Neuronal stem cell (in vitro differentiated cells): ENCODE measurements at regions not wholly inside any gene's neighbourhood (a gene's known extent, or its start where the extent isn't known, plus 50 kb on each side); places are given as distances from the start of the nearest gene placed in this dataset.

Experiments used
- DNase-seq: peaks from one replicate; pipeline ENCODE4 v3.0.0-alpha.2; 2013; ENCODE audit warnings: low spot score
- H2AFZ ChIP-seq: one replicate; pipeline ENCODE4 v1.6.1; 2013; ENCODE audit warnings: mild to moderate bottlenecking, low read length, inconsistent platforms
- H2AK5ac ChIP-seq: 2 replicates; pipeline ENCODE4 v1.6.1; 2013; ENCODE audit warnings: low read depth, mild to moderate bottlenecking, inconsistent platforms, low read length, moderate library complexity, mixed read lengths
- H2BK120ac ChIP-seq: 2 replicates; pipeline ENCODE4 v1.6.1; 2013; ENCODE audit warnings: low read depth, mild to moderate bottlenecking, inconsistent platforms, low read length, moderate library complexity, mixed read lengths
- H2BK12ac ChIP-seq: one replicate; pipeline ENCODE4 v1.6.1; 2013; ENCODE audit warnings: low read length, inconsistent platforms
- H2BK15ac ChIP-seq: 2 replicates; pipeline ENCODE4 v1.6.1; 2013; ENCODE audit warnings: mild to moderate bottlenecking, low read length, inconsistent platforms, mixed read lengths
- H2BK5ac ChIP-seq: one replicate; pipeline ENCODE4 v1.6.1; 2013; ENCODE audit warnings: inconsistent platforms, mild to moderate bottlenecking, low read length, moderate library complexity
- H3K14ac ChIP-seq: one replicate; pipeline ENCODE4 v1.6.1; 2013; ENCODE audit warnings: low read length, inconsistent platforms
- H3K18ac ChIP-seq: 2 replicates; pipeline ENCODE4 v1.6.1; 2013; ENCODE audit warnings: low read length, inconsistent platforms
- H3K23ac ChIP-seq: 2 replicates; pipeline ENCODE4 v1.6.1; 2013; ENCODE audit warnings: low read depth, mild to moderate bottlenecking, mixed read lengths, low read length, inconsistent platforms; ENCODE audit not compliant: poor library complexity
- H3K27ac ChIP-seq: replicated peaks from 3 replicates; pipeline ENCODE4 v1.5.1; 2013; ENCODE audit warnings: low read length, inconsistent platforms
- H3K27me3 ChIP-seq, 3 experiments: 2 replicates each; pipeline ENCODE4 v1.6.1; 2013; ENCODE audit warnings: low read length in 3 of 3, mild to moderate bottlenecking in 2 of 3, inconsistent platforms in 1 of 3, low read depth in 1 of 3, mixed read lengths in 1 of 3, moderate library complexity in 1 of 3; ENCODE audit not compliant: control insufficient read depth in 3 of 3, insufficient read depth in 3 of 3
- H3K36me3 ChIP-seq, 2 donors: replicated peaks in 1 of 2; 2 replicates each; pipeline ENCODE4 v1.6.1; 2013; ENCODE audit warnings: low read length in 2 of 2; ENCODE audit not compliant: control insufficient read depth in 2 of 2, insufficient read depth in 2 of 2
- H3K4ac ChIP-seq: 2 replicates; pipeline ENCODE4 v1.6.1; 2013; ENCODE audit warnings: inconsistent platforms, mild to moderate bottlenecking, low read length, moderate library complexity
- H3K4me1 ChIP-seq, 2 donors: 1 replicate in 1 of 2; 2 replicates in 1 of 2; pipeline ENCODE4 v1.6.1; 2013; ENCODE audit warnings: low read length in 2 of 2, low read depth in 1 of 2; ENCODE audit not compliant: control insufficient read depth in 2 of 2, insufficient read depth in 1 of 2
- H3K4me2 ChIP-seq: one replicate; pipeline ENCODE4 v1.6.1; 2013; ENCODE audit warnings: mild to moderate bottlenecking, low read length, inconsistent platforms; ENCODE audit not compliant: insufficient read depth, poor library complexity, severe bottlenecking
- H3K4me3 ChIP-seq, 2 donors: 2 replicates each; pipeline ENCODE4 v1.5.1; 2013; ENCODE audit warnings: low read length in 2 of 2, mild to moderate bottlenecking in 2 of 2, inconsistent platforms in 1 of 2, moderate library complexity in 1 of 2
- H3K79me1 ChIP-seq: one replicate; pipeline ENCODE4 v1.6.1; 2013; ENCODE audit warnings: low read depth, mild to moderate bottlenecking, inconsistent platforms, low read length, moderate library complexity
- H3K9ac ChIP-seq: one replicate; pipeline ENCODE4 v1.6.1; 2013; ENCODE audit warnings: mild to moderate bottlenecking, low read depth, low read length, inconsistent platforms; ENCODE audit not compliant: poor library complexity
- H3K9me3 ChIP-seq, 2 donors: replicated peaks in 1 of 2; 2 replicates each; pipeline versions ENCODE3 to v1.6.1; 2013; ENCODE audit warnings: low read length in 2 of 2, mild to moderate bottlenecking in 2 of 2, inconsistent platforms in 1 of 2, low read depth in 1 of 2, mixed read lengths in 1 of 2, moderate library complexity in 1 of 2; ENCODE audit not compliant: control insufficient read depth in 2 of 2, insufficient read depth in 1 of 2
- H4K8ac ChIP-seq: one replicate; pipeline ENCODE4 v1.6.1; 2013; ENCODE audit warnings: low read depth, mild to moderate bottlenecking, inconsistent platforms, low read length, moderate library complexity
- H4K91ac ChIP-seq: one replicate; pipeline ENCODE4 v1.6.1; 2013; ENCODE audit warnings: low read length, low read depth, mild to moderate bottlenecking, inconsistent platforms; ENCODE audit not compliant: poor library complexity
- WGBS, 2 donors: extraction: QIAGEN DNeasy Blood & Tissue Kit; methylation state at CpG; one replicate each; pipeline ENCODE4 v1.1.7; 2013; ENCODE audit warnings: missing lambda C conversion rate in 2 of 2, mixed read lengths in 1 of 2; ENCODE audit not compliant: insufficient read length in 2 of 2, insufficient replicate concordance in 1 of 2; ENCODE audit errors: extremely low coverage in 2 of 2; 5-methylcytosine and 5-hydroxymethylcytosine counted together

GRCh38 chr2:82789851-82790205, 1669.3 kb downstream of the SUCLG1 start:
- no CpG with 5 or more reads among the region's 2 CpGs for WGBS, 2 donors
- Histone ChIP-seq H3K9me3 (no peaks in the 10 kb centered on the region), H2BK15ac (no peak overlapping the region), H3K4me1 (peaks cover 1 to 5% of the 10 kb centered on the region in 2 donors), H4K8ac (no peak overlapping the region), H3K27me3 (no peaks in the 10 kb centered on the region), H3K23ac (no peak overlapping the region), H2BK5ac (no peak overlapping the region), H2BK12ac (no peak overlapping the region), H3K36me3 (no peaks in the 10 kb centered on the region), H3K14ac (no peak overlapping the region), H2AFZ (no peak overlapping the region), H3K4me2 (no peak overlapping the region), H3K4ac (no peak overlapping the region), H4K91ac (no peak overlapping the region), H3K27ac (no peak overlapping the region), H3K79me1 (no peaks in the 10 kb centered on the region), H3K4me3 (no peak overlapping the region), H2AK5ac (no peak overlapping the region), H2BK120ac (no peak overlapping the region), H3K18ac (no peak overlapping the region), H3K9ac (no peak overlapping the region)
- DNase-seq = no peak

- Histone ChIP-seq H3K18ac (no peak overlapping the region), H3K4me2 (no peak overlapping the region), H4K91ac (no peak overlapping the region), H3K23ac (no peak overlapping the region), H3K79me1 (no peaks in the 10 kb centered on the region), H3K4me3 (no peak overlapping the region), H3K27ac (no peak overlapping the region), H3K4me1 (no peaks in the 10 kb centered on the region), H2BK12ac (no peak overlapping the region), H3K9ac (no peak overlapping the region), H2BK120ac (no peak overlapping the region), H4K8ac (no peak overlapping the region), H3K9me3 (no peaks in the 10 kb centered on the region), H2BK5ac (no peak overlapping the region), H2BK15ac (no peak overlapping the region), H3K4ac (no peak overlapping the region), H2AK5ac (no peak overlapping the region), H3K14ac (no peak overlapping the region), H3K36me3 (no peaks in the 10 kb centered on the region), H2AFZ (no peak overlapping the region), H3K27me3 (no peaks in the 10 kb centered on the region)
- WGBS, 2 donors = no CpG with 5 or more reads among the region's 2 CpGs
- DNase-seq = no peak
Observed at GRCh38 chr2:82781176-82781915, 1677.7 kb downstream of the SUCLG1 start.

- no peak overlapping the region for H3K4me3 ChIP-seq
Observed at GRCh38 chr2:82780050-82780449, 1679.0 kb downstream of the SUCLG1 start.

GRCh38 chr2:82752396-82752795, 1706.7 kb downstream of the SUCLG1 start:
- Histone ChIP-seq H3K14ac (no peak overlapping the region), H2BK5ac (no peak overlapping the region), H3K36me3 (no peaks in the 10 kb centered on the region), H3K23ac (no peak overlapping the region), H2AFZ (no peak overlapping the region), H3K4me1 (no peaks in the 10 kb centered on the region), H3K4ac (no peak overlapping the region), H2BK120ac (no peak overlapping the region), H3K4me2 (no peak overlapping the region), H4K8ac (no peak overlapping the region), H3K18ac (no peak overlapping the region), H3K27ac (no peak overlapping the region), H3K9ac (no peak overlapping the region), H2AK5ac (no peak overlapping the region), H2BK12ac (no peak overlapping the region), H3K79me1 (no peaks in the 10 kb centered on the region), H3K4me3 (no peak overlapping the region), H3K9me3 (no peaks in the 10 kb centered on the region), H4K91ac (no peak overlapping the region), H3K27me3 (no peaks in the 10 kb centered on the region), H2BK15ac (no peak overlapping the region)
- no peak for DNase-seq
- WGBS, 2 donors = no CpG with 5 or more reads among the region's 2 CpGs

More at GRCh38 chr2:82780050-82780449, 1679.0 kb downstream of the SUCLG1 start:
- Histone ChIP-seq H2AK5ac (no peak overlapping the region), H2BK120ac (no peak overlapping the region), H3K9ac (no peak overlapping the region), H2BK12ac (no peak overlapping the region), H3K27ac (no peak overlapping the region), H2BK5ac (no peak overlapping the region), H4K8ac (no peak overlapping the region), H4K91ac (no peak overlapping the region), H2AFZ (no peak overlapping the region), H3K14ac (no peak overlapping the region), H3K4me2 (no peak overlapping the region), H3K4me1 (no peaks in the 10 kb centered on the region), H2BK15ac (no peak overlapping the region), H3K23ac (no peak overlapping the region), H3K79me1 (no peaks in the 10 kb centered on the region), H3K9me3 (no peaks in the 10 kb centered on the region), H3K36me3 (no peaks in the 10 kb centered on the region), H3K27me3 (no peaks in the 10 kb centered on the region), H3K18ac (no peak overlapping the region), H3K4ac (no peak overlapping the region)
- no peak for DNase-seq
- no CpG with 5 or more reads among the region's 7 CpGs for WGBS, 2 donors
